Astrocyte (in vitro differentiated cells and primary cell): ENCODE measurements at regions not wholly inside any gene's neighbourhood (a gene's known extent, or its start where the extent isn't known, plus 50 kb on each side); places are given as distances from the start of the nearest gene placed in this dataset.

Source experiments
- EZH2 ChIP-seq: IDR thresholded peaks from 2 replicates; pipeline ENCODE4 v1.6.1; 2012; ENCODE audit warnings: mild to moderate bottlenecking, low read length, inconsistent platforms; ENCODE audit not compliant: insufficient read depth
- TF ChIP-seq, protein P1 (sequence below): IDR thresholded peaks from 2 replicates; pipeline ENCODE4 v1.5.1; 2011; ENCODE audit warnings: low read depth, mild to moderate bottlenecking, inconsistent platforms, low read length, moderate library complexity; ENCODE audit not compliant: insufficient read depth

DNA sequence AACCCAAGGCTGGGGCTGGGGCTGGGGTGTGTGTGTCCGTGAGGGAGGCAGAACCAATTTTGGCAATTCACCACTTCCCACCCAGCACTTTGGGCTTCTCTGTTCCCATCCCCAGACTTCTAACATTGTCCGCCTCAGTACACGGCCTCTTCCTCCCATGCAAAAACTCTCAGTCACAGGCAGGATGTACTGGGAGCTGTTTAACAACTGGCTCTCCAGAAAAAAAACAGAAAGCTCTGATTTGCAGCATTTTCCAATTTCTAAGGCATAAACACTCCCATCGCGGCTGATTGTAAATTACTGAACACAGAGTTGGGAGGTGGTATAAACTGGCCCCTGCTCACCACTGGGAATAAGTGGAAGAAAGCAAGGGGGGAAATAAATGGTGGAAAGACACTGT lies 73.1 kb upstream of the MAP4K3 start:
- TF ChIP-seq EZH2: no peak
- TF ChIP-seq, protein P1, sequence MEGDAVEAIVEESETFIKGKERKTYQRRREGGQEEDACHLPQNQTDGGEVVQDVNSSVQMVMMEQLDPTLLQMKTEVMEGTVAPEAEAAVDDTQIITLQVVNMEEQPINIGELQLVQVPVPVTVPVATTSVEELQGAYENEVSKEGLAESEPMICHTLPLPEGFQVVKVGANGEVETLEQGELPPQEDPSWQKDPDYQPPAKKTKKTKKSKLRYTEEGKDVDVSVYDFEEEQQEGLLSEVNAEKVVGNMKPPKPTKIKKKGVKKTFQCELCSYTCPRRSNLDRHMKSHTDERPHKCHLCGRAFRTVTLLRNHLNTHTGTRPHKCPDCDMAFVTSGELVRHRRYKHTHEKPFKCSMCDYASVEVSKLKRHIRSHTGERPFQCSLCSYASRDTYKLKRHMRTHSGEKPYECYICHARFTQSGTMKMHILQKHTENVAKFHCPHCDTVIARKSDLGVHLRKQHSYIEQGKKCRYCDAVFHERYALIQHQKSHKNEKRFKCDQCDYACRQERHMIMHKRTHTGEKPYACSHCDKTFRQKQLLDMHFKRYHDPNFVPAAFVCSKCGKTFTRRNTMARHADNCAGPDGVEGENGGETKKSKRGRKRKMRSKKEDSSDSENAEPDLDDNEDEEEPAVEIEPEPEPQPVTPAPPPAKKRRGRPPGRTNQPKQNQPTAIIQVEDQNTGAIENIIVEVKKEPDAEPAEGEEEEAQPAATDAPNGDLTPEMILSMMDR: no peak
